GM10266 (cell line): ENCODE measurements at regions not wholly inside any gene's neighbourhood (a gene's known extent, or its start where the extent isn't known, plus 50 kb on each side); places are given as distances from the start of the nearest gene placed in this dataset.
"Not testable (repeated sequence)": the region's sequence is repeated elsewhere in the genome, so short reads cannot be mapped to it uniquely, and the experiment has no call there.

Source experiments
- DNase-seq: peaks from one replicate; pipeline ENCODE4 v3.0.0; 2012; ENCODE audit errors: extremely low spot score
- TF ChIP-seq, protein P1 (sequence below): IDR thresholded peaks from 2 replicates; pipeline ENCODE4 v1.5.1; 2012; ENCODE audit warnings: mild to moderate bottlenecking, low read depth; ENCODE audit not compliant: control insufficient read depth, insufficient read depth; ENCODE audit errors: missing control alignments

DNA sequence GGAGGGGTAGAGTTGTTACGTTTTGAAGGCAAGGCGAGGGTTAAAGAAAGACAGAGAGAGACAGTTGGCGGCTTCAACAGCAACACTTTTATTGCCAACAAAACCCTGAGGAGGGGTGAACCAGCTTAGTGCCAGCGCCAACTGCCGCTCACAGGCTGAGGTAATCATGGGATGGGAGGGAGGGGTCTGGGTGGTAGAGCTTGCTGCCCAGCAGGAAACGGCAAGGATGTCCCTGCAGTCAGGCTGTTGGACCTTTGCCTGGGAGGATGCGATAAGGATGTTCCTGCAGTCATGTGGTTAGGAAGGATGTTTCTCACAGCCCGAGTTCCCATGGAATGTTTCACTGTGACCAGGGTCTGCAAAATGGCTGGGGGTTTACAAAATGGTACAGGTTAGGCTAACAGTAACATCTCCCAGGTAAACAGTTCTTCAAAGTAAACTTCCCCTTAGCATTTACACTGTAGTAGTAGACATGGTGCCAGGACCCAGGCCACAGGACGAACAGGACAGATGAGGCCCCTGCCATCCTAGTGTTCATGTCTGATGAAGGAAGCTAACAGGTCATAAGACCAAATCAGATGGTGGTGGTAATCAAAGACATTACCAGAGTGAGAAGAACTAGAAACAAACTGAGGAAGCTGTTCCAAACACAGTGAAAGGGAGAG is 647.3 kb upstream of the DEFB115 start:
- TF ChIP-seq, protein P1, sequence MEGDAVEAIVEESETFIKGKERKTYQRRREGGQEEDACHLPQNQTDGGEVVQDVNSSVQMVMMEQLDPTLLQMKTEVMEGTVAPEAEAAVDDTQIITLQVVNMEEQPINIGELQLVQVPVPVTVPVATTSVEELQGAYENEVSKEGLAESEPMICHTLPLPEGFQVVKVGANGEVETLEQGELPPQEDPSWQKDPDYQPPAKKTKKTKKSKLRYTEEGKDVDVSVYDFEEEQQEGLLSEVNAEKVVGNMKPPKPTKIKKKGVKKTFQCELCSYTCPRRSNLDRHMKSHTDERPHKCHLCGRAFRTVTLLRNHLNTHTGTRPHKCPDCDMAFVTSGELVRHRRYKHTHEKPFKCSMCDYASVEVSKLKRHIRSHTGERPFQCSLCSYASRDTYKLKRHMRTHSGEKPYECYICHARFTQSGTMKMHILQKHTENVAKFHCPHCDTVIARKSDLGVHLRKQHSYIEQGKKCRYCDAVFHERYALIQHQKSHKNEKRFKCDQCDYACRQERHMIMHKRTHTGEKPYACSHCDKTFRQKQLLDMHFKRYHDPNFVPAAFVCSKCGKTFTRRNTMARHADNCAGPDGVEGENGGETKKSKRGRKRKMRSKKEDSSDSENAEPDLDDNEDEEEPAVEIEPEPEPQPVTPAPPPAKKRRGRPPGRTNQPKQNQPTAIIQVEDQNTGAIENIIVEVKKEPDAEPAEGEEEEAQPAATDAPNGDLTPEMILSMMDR: no peak
- DNase-seq: no peak

GRCh38 chr20:30610751-30611150 is 646.7 kb upstream of the DEFB115 start:
- TF ChIP-seq, protein P1: no peak
- no peak for DNase-seq

DNA sequence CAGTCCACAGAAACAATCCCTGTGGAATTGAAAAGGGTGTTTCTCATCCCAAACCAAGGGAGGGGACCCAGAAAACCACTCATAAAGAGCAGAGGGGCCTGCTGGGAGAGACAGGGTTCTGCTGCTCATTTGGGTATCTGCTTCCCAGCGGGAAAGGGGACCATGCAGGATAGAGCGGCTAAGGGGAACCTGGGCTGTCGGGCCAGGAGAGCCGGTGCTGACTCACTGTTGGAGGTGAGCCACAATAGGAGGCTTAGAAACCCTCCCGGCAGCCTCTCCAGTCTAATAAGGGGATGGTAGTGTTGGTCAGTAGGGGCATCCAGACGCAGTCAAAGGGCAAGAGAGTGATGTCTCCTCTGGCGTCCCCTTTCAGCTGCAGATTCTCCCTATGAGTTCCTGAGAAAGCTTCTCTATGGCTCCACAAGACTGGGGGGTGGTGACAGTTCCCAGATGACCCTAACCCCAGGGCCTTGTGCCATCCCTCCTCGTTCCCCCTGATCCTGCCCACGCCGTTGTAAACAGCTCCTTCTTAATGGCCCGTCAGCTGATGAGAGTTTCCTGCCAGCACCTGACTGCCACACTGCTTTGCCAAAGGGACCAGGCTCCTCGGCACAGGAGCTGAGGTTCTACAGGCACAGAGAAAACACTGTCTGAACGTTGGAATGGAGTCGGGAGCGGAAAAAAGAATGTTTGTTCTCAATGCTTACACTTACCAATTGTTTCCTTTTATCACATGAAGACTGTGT is 646.1 kb upstream of the DEFB115 start:
- DNase-seq: no peak

DNA sequence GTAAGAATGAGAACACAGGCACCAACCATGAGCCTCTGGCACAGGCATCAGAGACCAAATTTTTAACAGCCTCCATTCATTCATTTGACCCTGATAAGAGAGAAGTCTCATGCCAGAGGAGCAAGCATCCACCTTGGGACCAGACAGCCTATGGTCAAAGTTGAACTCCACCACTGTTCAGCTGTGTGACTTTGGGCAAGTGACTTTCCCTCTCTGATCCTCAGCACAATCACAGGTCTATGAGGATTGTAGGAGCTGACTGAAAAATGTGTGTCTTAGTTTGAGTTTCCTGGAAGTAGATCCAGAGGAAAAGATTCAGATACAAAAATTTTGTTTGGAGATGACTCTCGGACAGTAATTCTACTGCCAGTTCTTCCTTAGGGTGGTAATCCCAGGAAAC is 645.1 kb upstream of the DEFB115 start:
- no peak for DNase-seq
- TF ChIP-seq, protein P1: no peak

More for the DNA sequence above, 646.1 kb upstream of the DEFB115 start:
- TF ChIP-seq, protein P1: no peak

- DNase-seq: not testable (repeated sequence)
These were observed 636.1 kb upstream of the DEFB115 start for GRCh38 chr20:30621346-30621745.

DNA sequence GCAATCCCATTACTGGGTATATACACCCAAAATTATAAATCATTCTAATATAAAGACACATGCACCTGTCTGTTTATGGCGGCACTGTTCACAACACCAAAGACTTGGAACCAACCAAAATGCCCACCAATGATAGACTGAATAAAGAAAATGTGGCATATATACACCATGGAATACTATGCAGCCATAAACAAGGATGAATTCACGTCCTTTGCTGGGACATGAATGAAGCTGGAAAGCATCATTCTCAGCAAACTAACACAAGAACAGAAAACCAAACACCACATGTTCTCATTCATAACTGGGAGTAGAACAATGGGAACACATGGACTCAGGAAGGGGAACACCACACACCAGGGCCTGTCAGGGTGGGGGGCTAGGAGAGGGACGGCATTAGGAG is 633.2 kb upstream of the DEFB115 start:
- DNase-seq: not testable (repeated sequence)

DNA sequence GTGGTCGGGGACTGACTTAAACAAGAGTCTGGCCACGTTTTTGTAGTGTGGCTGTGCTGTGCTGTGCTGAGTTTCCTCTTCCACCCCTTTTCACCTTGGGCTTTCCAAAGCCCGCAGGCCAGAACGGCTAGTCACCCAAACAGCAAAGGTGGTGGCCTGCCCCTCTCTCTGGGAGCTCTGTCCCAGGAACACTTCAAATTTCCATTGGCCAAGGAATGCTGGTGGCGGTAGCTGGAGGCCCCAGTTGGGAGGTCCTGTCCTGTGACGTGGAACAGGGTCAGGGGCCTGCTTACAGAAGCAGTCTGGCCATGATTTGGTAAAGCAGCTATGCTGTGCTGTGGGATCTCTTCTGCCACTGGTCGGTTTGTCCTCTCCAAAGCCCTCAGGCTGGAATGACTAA is 628.1 kb upstream of the DEFB115 start:
- not testable (repeated sequence) for DNase-seq

DNA sequence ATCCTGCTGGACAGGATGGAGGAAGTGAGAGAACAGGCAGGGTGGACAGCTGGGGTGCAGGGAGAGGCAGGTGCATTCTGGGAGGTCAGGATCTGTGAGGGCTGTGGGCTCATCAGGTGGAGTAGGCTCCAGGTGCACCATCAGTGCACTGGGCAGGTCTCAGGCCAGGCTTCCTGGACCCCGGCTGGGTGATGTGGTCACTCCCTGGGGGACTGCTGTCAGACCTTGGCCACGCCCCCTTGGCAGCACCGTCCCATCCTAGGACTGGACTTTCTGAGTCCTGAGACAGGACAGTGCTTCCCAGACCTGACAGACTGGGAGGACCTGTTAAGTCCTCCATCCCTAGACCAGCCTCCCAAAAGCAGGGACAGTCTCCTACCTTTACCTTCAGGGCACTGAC is 626.7 kb upstream of the DEFB115 start:
- TF ChIP-seq, protein P1: no peak
- DNase-seq: no peak

GRCh38 chr20:30631261-30631789 is 626.1 kb upstream of the DEFB115 start:
- DNase-seq: not testable (repeated sequence)

GRCh38 chr20:30632773-30633172 is 624.7 kb upstream of the DEFB115 start:
- not testable (repeated sequence) for DNase-seq

GRCh38 chr20:30641522-30641921 is 615.9 kb upstream of the DEFB115 start:
- not testable (repeated sequence) for DNase-seq

GRCh38 chr20:30660982-30661381 is 596.5 kb upstream of the DEFB115 start:
- not testable (repeated sequence) for DNase-seq

GRCh38 chr20:30668418-30668817 is 589.0 kb upstream of the DEFB115 start:
- not testable (repeated sequence) for DNase-seq
